ENCODE measurements at regions not wholly inside any gene's neighbourhood (a gene's known extent, or its start where the extent isn't known, plus 50 kb on each side); places are given as distances from the start of the nearest gene placed in this dataset.
"Not testable (repeated sequence)": the region's sequence is repeated elsewhere in the genome, so short reads cannot be mapped to it uniquely, and the experiment has no call there.

DNA sequence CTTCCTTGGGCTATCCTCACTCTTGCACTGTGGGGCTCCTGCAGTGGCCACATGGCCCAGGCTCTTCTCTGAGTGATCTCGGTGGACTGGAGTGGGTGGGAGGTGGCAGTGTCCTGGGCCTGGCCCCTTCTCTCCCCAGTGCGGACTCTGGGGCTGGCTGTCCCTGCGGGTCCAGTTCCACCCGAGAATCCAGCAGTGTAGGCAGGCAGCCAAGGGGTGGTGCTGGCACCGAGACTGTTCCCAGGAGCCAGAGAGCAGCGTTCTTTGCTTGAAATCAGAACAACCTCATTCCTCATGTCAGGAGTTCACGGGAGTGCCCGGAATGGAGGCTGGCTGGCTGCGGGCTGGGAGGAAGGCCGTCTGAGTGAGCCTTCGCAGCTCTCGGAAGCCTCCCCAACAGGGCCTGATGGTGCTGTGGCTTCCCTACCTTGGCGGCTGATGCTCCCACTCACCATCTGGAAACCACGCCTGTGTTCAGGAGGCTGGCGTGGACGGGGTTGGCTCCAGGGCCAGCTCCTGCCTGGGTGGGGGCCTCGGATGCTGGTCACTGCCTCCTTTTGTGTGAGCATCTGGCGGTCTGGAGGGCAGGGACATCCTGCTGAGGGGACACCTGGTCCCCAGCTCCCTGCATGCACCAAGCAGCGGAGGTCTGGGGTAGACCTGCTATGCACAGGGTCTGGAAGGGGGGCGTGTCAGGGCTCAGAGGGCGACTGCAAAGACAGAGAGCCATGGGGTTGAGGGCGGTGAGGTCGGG lies 238.9 kb downstream of the TMEM121 start:
- DNase-seq = not testable (repeated sequence)

DNA sequence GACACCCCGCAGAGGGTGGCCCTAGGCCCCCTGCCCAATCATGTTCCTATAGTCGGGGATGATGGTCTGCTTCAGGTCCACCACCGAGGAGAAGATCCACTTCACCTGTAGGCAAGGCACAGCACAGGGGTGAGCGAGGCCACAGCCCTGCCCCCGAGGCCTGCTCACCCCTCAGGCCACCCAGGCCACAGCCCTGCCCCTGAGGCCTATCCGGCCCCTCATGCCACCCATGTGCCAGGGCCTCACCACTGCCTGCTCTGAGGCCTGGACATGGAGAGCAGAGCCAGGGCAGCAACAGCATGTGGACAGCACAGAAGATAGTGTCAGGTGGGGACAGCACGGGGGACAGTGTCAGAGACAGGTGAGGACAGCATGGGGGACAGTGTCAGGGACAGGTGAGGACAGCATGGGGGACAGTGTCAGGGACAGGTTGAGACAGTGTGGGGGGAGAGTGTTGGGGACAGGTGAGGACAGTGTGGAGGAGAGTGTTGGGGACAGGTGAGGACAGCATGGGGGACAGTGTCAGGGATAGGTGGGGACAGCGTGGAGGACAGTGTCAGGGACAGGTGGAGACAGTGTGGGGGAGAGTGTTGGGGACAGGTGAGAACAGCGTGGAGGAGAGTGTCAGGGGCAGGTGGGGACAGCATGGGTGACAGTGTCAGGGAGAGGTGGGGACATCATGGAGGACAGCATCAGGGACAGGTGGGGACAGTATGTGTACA lies 239.7 kb downstream of the TMEM121 start:
- no peak for DNase-seq

DNA sequence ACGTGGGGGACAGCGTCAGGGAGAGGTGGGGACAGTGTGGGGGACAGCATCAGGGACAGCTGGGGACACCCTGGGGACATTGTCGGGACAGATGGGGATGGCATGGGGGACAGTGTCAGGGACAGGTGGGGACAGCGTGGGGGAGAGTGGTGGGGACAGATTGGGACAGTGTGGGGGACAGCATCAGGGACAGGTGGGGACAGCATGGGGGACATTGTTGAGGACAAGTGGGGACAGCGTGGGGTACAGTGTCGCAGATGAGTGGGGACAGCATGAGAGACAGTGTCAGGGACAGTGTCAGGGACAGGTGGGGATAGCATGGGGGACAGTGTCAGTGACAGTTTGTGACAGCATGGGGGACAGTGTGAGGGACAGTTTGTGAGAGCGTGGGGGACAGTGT lies 240.9 kb downstream of the TMEM121 start:
- DNase-seq = no peak

DNA sequence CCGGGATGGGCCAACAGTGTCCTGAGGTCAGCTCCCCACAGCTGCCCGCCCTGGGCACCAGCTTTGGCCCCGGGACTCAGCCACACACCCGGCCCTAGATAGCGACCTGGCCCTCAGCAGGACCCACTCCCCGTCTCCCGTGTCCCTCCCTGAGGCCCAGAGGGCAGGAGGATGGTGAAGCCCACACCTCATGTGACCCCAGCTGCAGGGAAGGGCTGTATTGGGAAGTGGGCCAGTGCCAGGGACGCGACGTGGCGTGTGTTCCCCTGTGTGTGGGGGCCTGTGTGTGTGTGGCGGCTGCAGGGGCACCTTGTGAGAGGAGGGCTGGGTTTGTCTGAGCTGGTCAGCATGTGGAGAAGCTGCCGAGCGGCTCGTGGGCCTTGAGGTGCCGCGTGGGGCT lies 241.7 kb downstream of the TMEM121 start:
- not testable (repeated sequence) for DNase-seq

DNA sequence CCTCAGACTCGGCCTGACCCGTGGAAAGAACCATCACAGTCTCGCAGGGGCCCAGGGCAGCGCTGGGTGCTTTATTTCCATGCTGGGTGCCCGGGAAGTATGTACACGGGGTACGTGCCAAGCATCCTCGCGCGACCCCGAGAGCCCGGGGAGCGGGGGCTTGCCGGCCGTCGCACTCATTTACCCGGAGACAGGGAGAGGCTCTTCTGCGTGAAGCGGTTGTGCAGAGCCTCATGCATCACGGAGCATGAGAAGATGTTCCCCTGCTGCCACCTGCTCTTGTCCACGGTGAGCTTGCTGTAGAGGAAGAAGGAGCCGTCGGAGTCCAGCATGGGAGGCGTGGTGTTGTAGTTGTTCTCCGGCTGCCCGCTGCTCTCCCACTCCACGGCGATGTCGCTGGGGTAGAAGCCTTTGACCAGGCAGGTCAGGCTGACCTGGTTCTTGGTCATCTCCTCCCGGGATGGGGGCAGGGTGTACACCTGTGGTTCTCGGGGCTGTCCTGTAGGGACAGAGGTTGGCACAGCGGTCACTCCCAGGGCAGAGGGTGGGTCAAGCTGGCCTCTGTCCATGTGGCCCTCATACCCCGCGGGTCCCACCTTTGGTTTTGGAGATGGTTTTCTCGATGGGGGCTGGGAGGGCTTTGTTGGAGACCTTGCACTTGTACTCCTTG lies 242.8 kb downstream of the TMEM121 start:
- DNase-seq = not testable (repeated sequence)

DNA sequence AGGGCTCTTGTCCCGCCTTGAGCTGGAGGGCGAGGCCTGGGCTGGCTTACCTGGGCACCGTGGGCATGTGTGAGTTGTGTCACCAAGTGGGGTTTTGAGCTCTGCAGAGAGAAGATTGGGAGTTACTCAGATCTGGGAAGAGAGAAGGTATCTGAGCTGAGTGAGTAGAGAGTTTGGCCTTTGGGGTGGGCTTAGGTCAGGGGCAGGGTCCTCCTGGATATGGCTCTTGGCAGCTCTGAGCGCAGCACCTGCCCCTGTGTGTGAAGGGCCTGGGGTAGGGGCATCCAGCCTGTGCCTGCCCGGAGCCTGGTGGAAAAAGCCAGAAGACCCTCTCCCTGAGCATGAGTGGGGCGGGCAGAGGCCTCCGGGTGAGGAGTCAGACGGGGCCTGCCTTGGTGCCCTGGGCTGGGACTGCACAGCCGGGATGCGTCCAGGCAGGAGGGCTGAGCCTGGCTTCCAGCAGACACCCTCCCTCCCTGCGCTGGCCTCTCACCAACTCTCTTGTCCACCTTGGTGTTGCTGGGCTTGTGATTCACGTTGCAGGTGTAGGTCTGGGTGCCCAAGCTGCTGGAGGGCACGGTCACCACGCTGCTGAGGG lies 244.3 kb downstream of the TMEM121 start:
- not testable (repeated sequence) for DNase-seq

DNA sequence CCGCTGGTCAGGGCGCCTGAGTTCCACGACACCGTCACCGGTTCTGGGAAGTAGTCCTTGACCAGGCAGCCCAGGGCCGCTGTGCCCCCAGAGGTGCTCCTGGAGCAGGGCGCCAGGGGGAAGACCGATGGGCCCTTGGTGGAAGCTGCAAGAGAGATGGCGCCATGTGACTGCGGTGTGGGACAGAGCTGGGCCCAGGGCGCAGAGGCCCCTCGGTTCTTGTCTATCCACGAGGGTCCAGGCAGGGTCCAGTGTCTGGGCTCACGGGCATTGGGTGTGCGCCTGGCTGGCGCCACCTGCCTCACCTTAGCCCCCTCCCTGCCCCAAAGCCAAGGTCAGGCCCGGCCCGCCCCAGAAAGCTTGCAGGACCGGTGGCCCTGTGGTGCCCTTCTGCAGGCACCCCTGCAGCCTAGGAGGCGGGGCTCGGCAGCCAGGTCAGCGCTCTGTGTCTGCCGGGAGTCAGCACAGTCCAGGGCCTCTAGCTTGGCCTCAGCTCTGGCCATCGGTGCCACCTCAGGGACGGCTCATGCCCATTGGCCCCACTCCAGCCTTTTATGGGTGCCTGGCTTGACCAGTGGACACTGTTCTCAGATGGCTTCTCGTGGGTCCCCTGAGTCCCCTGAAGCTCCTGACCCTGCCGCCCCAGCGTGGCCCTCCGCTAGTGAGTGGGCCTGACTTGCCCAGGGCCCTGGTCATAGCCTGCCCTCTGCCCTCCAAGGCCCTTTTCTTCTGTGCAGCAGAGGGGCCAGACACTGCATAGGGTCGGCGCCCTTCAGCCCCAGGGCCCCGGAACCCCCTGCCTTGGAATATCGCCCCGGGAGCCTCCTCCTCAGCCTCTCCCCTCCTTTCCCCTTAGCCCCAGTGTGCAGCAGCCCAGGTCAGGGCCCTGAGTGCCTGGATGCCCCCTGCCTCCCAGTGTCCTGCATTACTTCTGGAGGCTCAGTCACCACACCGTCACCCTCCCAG lies 245.2 kb downstream of the TMEM121 start:
- DNase-seq = not testable (repeated sequence)

DNA sequence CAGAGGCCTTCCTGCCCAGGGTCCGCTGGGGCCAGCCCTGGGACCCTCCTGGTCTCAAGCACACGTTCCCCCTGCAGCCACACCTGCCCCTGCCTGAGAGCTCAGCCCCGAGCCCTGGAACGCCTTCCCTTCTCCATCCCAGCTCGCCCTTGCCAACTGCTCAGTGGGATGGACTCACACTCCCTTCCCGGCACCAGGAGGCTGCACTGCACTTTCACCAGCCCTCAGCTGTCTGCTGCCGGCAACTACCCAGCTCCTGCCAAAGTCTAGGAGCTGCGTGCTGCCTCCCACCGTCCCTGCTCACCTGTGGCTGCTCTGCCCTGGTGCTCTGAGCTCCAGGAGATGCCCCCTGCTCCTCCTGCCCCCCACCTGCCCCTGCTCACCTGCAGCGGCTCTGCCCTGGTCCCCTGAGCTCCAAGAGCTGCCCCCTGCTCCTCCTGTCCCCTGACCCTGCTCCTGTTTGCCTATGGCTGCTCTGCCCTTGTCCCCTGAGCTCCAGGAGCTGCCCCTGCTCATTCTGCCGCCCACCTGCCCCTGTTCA lies 246.4 kb downstream of the TMEM121 start:
- DNase-seq = not testable (repeated sequence)

DNA sequence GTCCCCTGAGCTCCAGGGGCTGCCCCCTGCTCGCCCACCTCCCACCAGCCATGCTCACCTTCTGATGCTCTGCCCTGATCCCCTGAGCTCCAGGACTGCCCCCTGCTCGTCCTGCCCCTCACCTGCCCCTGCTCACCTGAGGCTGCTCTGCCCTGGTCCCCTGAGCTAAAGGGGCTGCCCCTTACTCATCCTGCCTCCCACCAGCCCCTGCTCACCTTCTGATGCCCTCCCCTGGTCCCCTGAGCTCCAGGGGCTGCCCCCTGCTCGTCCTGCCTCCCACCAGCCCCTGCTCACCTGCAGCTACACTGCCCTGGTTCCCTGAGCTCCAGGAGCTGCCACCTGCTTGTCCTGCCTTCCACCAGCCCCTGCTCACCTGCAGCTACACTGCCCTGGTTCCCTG lies 247.2 kb downstream of the TMEM121 start:
- no peak for DNase-seq

DNA sequence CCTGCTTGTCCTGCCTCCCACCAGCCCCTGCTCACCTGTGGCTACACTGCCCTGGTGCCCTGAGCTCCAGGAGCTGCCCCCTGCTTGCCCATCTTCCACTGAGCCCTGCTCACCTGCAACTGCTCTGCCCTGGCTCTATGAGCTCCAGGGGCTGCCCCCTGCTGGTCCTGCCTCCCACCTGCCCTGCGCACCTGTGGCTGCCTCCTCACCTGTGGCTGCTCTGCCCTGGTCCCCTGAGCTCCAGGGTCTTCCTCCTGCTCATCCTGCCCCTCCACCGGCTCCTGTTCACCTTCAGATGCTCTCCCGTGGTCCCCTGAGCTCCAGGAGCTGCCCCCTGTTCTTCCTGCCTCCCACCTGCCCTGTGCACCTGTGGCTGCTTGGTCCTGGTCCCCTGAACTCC lies 247.6 kb downstream of the TMEM121 start:
- DNase-seq = no peak

DNA sequence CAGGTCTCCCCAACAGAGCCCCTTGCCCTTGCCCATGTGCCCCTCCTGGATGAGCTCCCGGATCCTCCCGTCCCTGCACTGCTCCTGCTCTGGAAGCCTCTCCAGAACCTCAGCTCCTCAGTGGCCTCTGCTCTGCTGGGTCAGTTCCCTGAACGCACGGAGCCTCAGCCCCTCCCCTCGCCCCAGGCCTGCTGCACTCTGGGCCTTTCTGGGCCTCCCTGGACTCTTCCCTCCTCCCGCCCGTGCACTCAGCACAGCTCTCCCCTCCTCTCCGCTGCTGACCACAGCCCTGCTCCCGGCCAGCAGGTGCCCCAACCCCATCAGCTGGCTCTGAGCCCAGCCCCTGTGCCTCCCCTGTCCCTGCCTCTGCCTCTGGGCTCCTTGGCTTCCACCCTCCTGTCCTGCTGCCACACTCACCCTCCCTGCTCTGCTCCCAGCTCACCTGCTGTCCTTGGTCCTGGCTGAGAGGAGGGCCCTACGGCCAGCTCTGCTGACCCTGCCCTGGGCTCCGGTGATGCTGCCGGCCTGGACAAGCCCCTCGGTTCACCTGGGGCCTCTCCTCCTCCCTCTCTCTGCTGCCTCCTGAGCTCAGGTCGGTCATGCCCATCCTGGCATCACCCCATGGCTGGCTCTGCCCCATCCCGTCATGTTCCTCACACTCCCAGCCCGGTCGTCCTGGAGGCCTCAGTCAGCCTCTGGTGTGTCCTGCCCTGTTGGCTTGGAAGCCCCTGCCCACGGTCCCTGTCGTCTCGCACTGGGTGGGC lies 248.4 kb downstream of the TMEM121 start:
- not testable (repeated sequence) for DNase-seq

DNA sequence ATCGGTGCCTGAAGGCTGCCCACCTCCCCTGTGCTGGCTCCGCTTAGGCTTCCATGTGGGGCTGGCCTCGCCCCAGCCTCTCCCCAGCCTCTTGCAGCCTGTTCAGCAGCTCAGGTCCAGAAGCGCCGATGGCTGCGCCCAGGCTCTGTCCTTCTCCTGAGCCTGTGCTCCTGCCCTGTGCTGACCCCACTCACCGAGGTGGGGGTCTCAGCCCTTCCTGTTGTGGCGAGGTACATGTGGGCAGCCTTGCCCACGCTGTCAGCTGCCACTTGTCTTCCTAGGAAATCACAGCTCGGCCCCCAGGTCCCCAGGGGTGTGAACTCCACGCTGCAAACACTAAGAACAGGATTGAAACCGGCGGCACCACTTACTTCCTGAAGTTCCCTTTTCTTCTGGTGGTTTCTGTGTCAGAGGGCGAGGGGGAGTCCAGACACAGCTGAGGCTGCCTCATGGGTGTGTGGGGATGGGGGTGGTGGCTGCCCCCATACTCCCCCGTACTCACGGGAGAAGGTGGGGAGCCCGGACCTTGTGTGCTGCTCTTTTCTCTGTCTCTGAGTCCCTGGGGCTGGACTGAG lies 249.1 kb downstream of the TMEM121 start:
- not testable (repeated sequence) for DNase-seq

DNA sequence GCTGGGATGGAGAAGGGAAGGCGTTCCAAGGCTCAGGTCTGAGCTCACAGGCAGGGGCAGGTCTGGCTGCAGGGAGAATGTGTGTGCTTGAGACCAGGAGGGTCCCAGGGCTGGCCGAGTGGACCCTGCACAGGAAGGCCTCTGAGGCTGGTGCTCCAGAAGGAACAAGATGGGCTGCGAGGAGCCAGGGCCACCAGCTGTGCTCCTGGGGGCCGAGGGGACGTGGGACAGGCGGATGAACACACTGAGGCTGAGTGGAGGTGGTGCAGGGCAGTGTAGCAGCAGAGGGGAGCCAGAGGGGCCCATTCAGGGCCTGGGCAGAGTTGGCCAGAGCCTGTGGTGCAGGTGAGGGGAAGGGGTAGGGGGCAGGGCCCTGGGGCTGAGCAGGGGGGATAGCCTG lies 249.7 kb downstream of the TMEM121 start:
- not testable (repeated sequence) for DNase-seq

DNA sequence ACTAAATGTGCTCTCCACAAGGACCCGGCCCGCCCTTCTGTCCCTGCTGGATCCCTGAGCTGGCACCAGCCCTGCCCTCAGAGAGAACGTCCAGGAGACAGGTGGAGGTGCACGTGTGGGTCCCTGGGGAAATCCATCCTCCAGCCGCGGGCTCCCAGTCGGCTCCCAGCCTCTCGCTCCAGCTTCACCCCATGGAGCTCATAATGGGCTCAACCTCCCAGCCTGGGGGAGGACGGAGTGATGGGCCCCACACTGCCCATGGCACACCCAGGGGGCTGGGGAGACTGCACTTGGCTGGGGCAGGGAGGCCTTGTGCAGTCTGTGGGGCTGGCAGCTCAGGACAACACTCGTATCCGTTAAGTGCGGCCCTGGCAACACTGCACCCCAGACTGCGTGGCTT lies 250.5 kb downstream of the TMEM121 start:
- DNase-seq = no peak

DNA sequence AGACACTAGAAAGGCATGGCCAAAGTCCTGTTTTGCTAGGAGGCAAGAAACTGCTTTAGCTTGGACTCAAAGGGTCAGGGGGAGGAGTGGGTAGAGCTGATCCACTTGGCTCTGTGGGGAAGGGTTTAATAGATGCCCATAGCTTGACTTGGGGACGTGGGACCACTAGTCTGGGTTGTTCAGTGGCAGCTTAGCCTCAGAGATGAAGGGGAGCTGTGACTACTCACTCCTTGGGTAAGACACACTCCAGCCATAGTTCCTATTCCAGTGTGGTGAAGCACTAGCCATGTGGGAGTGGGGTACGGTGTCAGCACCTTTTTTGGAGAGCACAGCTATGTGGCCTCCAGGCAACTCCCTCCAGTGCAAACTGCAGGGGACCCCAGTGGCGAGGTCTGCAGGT lies 257.3 kb downstream of the TMEM121 start:
- DNase-seq = no peak

DNA sequence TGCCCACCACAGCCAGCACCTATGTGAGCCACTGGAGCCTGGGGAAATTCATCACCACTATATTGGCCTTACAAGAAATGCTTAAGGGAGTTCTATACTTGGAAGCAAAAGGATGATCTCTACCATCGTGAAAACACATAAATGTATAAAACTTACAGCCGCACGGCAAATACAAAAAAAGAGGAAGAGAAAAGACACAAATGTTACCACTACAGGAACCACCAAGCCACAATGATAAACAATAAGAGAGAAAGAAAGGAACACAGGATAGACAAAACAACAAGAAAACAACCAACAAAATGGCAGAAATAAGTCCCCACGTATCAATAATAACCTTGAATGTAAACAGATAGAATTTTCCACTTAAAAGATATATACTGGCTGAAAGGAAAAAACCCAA lies 267.5 kb downstream of the TMEM121 start:
- no peak for DNase-seq

DNA sequence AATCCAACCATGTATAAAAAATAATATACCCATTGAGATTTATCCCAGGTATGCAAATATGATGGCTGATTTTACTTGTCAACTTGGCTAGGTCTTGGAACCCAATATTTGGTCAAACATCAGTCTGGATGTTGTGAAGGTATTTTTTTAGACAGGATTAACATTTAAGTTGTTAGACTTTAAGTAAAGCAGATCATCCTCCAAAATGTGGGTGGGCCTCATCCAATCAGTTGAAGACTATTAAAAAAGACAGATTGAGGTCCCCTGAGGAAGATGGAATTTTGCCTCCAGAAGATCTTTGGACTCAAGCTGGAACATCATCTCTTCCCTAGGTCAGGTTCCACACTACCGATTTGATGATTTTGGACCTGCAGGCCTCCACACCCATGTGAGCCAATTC lies 271.2 kb downstream of the TMEM121 start:
- DNase-seq = no peak

DNA sequence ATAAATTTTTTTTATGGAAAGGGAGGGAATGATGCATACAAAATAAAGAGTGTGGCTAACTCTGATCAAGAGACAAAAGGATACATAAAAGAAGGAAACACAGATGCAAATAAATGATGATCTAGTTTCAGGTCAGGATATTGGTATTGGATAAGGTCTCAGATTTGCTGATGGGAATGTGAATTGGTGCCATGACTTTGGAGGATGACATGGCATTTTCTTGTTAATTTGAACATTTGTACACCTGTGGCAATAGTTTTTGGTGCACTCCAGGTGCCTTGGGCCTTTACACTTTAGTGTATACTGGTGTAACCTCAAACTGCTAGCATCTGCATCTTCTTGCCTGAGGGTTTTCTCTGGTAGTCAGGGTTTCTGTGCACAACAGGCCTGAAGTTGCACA lies 279.3 kb downstream of the TMEM121 start:
- no peak for DNase-seq

DNA sequence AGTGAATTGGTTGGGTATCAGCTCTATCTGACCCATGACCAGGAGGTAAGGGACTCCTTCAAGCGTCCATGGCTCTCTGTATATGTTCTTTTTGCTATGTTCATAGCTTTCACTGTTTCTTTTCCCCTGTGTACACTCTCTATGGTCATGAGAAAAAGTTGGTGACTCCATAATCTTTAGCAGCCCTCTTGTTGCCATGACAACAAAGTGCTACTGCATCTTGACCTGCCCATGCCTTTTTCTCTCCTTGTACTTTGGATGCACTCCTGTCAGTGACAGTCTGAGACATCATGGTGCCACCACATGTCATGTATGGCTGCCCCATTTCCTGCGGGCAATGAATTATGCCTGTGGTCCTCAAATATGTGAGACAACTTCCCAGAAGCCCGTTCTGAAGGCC lies 280.2 kb downstream of the TMEM121 start:
- DNase-seq = no peak

DNA sequence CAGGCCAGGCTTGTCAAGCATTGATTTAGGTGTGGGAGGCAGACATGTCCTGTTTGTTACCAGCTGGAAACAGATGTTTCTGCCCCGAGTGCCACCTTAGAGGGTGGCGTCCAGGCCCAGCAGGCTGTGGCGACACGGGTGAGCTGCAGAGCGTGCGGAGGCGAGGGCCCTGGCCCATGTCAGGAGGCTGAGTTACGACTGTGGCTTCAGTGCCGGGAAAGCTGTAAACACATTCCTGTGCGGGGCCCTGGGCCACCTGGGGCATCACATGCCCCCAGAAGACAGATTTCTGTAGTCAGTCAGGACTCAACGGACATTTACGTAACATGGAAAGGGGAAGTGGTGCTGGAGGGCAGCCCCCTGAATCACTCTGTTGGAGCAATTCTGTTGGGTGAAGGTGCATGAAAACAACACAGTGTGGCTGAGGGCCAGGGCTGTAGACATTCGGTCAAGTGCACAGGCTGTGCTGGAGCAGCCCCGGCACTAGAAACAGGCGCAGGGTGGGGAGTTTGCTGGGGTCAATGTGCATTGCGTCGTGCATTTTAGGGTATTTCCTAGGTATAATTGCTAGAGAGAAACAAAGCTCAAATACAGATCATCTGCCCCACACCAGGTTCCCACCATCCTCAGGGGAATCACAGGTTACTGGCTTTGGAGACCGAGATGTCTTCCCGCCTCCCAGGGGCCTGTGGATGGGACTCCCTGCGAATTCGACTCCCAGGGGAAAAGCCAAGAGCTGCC lies 291.8 kb downstream of the TMEM121 start:
- DNase-seq = no peak

All from activated CD8-positive, alpha-beta memory T cell treated with anti-CD3 and anti-CD28 coated beads, Interleukin-2, amount 50 U/mL, for 48 hours (primary cell).